ENCODE measurements at regions not wholly inside any gene's neighbourhood (a gene's known extent, or its start where the extent isn't known, plus 50 kb on each side); places are given as distances from the start of the nearest gene placed in this dataset.
A peak's percentile ranks its signal among the peaks of the same experiment; 100 is the strongest.

DNA sequence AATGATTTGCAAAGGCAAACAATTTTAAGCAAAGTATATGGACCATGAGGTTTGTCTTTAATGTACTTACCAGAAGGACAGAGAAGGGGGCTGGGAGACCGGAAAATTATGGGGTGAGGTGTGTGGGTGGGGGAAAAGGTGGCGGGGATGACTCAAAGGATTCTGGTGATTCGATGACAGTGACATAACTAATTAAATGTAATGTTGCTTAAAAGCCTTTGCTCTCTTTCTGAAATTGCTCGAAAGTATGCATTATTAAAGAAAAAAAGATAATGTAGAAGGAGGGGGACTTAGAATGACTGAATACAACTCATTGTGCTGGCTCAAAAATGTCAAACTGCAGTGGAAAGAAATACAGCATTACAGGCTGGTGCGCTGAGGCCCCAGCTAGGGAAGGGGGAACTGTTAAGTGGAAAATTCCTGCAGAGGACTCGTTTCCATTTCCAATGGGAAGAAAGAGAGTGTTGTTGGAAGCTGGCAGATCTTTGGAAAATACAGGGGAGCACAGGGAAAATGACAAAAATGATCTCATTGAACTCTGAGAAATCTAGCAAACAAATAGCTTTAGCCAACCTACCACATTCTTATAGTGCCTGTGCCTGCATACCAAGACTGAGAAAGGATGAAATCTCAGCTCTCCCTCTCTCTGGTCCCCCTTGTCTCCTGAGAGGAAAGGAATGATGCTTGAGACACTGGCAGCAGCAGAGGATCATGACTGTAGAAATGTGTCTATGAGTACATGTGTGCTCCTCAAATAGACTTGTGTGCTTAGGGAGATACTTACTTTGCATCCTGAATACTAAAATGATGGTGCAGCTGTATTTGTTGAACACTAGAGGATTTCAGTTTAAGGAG, 632.4 kb downstream of the NYAP2 start (continued):
- TF ChIP-seq, protein P1, sequence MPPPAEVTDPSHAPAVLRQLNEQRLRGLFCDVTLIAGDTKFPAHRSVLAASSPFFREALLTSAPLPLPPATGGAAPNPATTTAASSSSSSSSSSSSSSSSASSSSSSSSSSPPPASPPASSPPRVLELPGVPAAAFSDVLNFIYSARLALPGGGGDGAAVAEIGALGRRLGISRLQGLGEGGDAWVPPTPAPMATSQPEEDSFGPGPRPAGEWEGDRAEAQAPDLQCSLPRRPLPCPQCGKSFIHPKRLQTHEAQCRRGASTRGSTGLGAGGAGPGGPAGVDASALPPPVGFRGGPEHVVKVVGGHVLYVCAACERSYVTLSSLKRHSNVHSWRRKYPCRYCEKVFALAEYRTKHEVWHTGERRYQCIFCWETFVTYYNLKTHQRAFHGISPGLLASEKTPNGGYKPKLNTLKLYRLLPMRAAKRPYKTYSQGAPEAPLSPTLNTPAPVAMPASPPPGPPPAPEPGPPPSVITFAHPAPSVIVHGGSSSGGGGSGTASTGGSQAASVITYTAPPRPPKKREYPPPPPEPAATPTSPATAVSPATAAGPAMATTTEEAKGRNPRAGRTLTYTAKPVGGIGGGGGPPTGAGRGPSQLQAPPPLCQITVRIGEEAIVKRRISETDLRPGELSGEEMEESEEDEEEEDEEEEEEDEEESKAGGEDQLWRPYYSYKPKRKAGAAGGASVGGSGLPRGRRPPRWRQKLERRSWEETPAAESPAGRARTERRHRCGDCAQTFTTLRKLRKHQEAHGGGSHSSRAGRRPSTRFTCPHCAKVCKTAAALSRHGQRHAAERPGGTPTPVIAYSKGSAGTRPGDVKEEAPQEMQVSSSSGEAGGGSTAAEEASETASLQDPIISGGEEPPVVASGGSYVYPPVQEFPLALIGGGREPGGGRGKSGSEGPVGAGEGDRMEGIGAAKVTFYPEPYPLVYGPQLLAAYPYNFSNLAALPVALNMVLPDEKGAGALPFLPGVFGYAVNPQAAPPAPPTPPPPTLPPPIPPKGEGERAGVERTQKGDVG (CRISPR knock-in tag; IDR thresholded peaks at IDR 0.05; ENCODE audit: borderline replicate concordance) = no peak
- TF ChIP-seq ZNF792 (CRISPR knock-in tag; IDR thresholded peaks at IDR 0.05) (0 out of 2 replicates have a peak, but pooled peaks have one; percentile 16), ZNF652 (CRISPR knock-in tag; IDR thresholded peaks at IDR 0.05; ENCODE audit: borderline replicate concordance, low read depth) (0 out of 2 replicates have a peak, but pooled peaks have one; percentile 13), ZNF660 (CRISPR knock-in tag; IDR thresholded peaks at IDR 0.05; ENCODE audit: borderline replicate concordance, low read depth) (no peak), PHF5A (CRISPR knock-in tag; IDR thresholded peaks at IDR 0.05; ENCODE audit: low read depth, unreplicated experiment) (no peak), PHF21A (CRISPR knock-in tag; IDR thresholded peaks at IDR 0.05) (peak; percentile 14; the same call in 1 of the 2 replicates), NKX3-1 (CRISPR knock-in tag; IDR thresholded peaks at IDR 0.05) (0 out of 2 replicates have a peak, but pooled peaks have one; percentile 18), CCDC6 (CRISPR knock-in tag; IDR thresholded peaks at IDR 0.05) (no peak), GABPB1 (CRISPR knock-in tag; IDR thresholded peaks at IDR 0.05) (no peak)
- TF ChIP-seq, protein P2, sequence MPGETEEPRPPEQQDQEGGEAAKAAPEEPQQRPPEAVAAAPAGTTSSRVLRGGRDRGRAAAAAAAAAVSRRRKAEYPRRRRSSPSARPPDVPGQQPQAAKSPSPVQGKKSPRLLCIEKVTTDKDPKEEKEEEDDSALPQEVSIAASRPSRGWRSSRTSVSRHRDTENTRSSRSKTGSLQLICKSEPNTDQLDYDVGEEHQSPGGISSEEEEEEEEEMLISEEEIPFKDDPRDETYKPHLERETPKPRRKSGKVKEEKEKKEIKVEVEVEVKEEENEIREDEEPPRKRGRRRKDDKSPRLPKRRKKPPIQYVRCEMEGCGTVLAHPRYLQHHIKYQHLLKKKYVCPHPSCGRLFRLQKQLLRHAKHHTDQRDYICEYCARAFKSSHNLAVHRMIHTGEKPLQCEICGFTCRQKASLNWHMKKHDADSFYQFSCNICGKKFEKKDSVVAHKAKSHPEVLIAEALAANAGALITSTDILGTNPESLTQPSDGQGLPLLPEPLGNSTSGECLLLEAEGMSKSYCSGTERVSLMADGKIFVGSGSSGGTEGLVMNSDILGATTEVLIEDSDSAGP (CRISPR knock-in tag; IDR thresholded peaks at IDR 0.05; ENCODE audit: borderline replicate concordance) = no peak
- TF ChIP-seq, protein P3, sequence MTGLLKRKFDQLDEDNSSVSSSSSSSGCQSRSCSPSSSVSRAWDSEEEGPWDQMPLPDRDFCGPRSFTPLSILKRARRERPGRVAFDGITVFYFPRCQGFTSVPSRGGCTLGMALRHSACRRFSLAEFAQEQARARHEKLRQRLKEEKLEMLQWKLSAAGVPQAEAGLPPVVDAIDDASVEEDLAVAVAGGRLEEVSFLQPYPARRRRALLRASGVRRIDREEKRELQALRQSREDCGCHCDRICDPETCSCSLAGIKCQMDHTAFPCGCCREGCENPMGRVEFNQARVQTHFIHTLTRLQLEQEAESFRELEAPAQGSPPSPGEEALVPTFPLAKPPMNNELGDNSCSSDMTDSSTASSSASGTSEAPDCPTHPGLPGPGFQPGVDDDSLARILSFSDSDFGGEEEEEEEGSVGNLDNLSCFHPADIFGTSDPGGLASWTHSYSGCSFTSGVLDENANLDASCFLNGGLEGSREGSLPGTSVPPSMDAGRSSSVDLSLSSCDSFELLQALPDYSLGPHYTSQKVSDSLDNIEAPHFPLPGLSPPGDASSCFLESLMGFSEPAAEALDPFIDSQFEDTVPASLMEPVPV (CRISPR knock-in tag; IDR thresholded peaks at IDR 0.05) = 0 out of 2 replicates have a peak, but pooled peaks have one; percentile 27
- TF ChIP-seq, protein P4, sequence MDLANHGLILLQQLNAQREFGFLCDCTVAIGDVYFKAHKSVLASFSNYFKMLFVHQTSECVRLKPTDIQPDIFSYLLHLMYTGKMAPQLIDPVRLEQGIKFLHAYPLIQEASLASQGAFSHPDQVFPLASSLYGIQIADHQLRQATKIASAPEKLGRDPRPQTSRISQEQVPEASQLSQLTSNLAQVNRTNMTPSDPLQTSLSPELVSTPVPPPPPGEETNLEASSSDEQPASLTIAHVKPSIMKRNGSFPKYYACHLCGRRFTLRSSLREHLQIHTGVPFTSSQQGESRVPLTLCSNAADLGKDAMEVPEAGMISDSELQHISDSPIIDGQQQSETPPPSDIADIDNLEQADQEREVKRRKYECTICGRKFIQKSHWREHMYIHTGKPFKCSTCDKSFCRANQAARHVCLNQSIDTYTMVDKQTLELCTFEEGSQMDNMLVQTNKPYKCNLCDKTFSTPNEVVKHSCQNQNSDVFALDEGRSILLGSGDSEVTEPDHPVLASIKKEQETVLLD (CRISPR knock-in tag; IDR thresholded peaks at IDR 0.05; ENCODE audit: low read depth) = 0 out of 2 replicates have a peak, but pooled peaks have one; percentile 10
- TF ChIP-seq, protein P5, sequence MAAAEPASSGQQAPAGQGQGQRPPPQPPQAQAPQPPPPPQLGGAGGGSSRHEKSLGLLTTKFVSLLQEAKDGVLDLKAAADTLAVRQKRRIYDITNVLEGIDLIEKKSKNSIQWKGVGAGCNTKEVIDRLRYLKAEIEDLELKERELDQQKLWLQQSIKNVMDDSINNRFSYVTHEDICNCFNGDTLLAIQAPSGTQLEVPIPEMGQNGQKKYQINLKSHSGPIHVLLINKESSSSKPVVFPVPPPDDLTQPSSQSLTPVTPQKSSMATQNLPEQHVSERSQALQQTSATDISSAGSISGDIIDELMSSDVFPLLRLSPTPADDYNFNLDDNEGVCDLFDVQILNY (CRISPR knock-in tag; conservative IDR thresholded peaks at IDR 0.05) = no peak
